GM12892 (cell line): ENCODE measurements at regions not wholly inside any gene's neighbourhood (a gene's known extent, or its start where the extent isn't known, plus 50 kb on each side); places are given as distances from the start of the nearest gene placed in this dataset.

Source experiments
- POLR2A ChIP-seq: IDR thresholded peaks from 2 replicates; pipeline ENCODE4 v1.6.1; 2011; ENCODE audit warnings: low read depth, low read length, control low read depth
- POLR2AphosphoS5 ChIP-seq: IDR thresholded peaks from 2 replicates; pipeline ENCODE4 v1.6.1; 2011; ENCODE audit warnings: low read depth, low read length, control low read depth

GRCh38 chr19:29386970-29387369, 138.8 kb upstream of the VSTM2B start:
- TF ChIP-seq POLR2AphosphoS5 (no peak), POLR2A (no peak)
